ENCODE measurements at regions not wholly inside any gene's neighbourhood (a gene's known extent, or its start where the extent isn't known, plus 50 kb on each side); places are given as distances from the start of the nearest gene placed in this dataset.

DNA sequence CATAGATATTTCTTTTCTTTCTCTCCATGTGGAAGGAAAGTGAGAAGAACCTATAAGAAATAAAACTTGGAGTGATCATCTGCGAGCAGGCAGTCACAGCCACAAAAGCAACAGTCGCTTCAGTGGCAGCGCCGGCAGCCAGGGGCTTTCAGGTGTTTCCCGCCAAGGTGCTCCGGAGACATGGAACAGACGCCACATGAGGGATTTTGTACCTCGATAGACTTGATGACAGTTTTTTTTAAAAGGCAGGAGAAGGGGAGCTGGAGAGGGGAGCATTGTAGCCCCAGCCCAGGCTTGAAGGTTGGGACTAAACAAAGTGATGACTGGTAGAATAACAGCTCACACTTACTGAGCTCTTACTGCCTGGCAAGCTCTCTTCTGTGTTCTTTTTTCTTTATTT is 471.4 kb upstream of the B3GAT1 start:
- H3K9me3 ChIP-seq (ENCODE audit: control insufficient read depth, low read length): no peaks in the 10 kb centered on the region
- H3K4me2 ChIP-seq (ENCODE audit: low read length): no peak overlapping the region
- TF ChIP-seq CTCF (IDR thresholded peaks at IDR 0.05): no peak
- no peak overlapping the region for H3K9ac ChIP-seq
- H3K27ac ChIP-seq: no peak overlapping the region
- H3K79me2 ChIP-seq: no peaks in the 10 kb centered on the region
- H3K4me1 ChIP-seq: no peaks in the 10 kb centered on the region
- no peak overlapping the region for H3K4me3 ChIP-seq (ENCODE audit: low read depth, low read length)
- H2AFZ ChIP-seq: no peak overlapping the region
- H3K36me3 ChIP-seq (ENCODE audit: control insufficient read depth, insufficient read depth, low read length): no peaks in the 10 kb centered on the region
- no peaks in the 10 kb centered on the region for H3K27me3 ChIP-seq (ENCODE audit: control insufficient read depth, insufficient read depth, low read length)

DNA sequence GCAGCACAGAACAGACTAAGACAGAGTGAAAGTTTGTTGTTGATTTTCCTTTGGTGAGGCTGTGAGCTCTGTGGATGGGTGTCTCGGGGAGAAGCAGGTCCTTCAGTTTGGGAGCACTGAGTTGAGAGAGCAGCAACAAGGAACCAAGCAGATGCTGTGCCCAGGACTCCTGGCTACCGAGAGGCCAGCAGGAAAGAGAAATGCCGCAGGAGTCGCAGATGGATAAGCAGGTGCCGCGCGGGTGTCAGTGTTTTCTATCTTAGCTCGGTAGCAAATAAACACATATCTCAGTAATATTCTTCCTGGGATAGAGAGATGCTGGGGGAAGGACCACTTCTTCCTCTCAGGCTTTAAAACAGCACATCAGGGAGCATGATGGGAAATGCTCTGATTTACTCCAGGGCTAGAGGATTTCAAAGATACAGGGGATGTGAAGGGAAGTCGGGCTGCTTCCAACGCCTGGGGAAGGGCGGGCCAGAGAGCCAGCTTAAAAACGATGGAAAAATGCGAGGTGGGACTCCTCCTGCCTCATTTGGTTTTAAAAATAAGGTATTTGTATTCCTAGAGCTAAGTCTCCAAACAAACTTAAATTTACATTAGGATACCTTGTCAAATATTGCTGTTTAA is 470.7 kb upstream of the B3GAT1 start:
- Histone ChIP-seq H3K27me3 (ENCODE audit: control insufficient read depth, insufficient read depth, low read length) (no peaks in the 10 kb centered on the region), H3K4me3 (ENCODE audit: low read depth, low read length) (no peak overlapping the region)

DNA sequence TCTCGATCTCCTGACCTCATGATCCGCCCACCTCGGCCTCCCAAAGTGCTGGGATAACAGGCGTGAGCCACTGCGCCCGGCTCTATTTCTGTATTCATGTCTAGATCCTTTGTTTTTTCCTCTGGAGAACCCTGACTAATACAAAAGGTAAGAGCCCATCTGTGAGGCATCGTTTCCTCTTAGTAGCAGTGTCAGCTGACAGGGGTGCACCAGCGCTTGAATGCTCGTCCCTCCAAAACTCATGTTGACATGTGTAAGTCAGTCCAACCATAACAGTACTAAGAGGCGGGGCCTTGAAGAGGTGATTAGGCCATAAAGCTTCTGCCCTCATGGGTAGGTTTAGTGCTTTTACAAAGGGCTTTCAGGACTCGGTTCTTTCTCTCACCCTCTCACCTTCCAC is 470.1 kb upstream of the B3GAT1 start:
- Histone ChIP-seq H3K36me3 (ENCODE audit: control insufficient read depth, insufficient read depth, low read length) (no peaks in the 10 kb centered on the region), H2AFZ (no peak overlapping the region), H3K4me3 (ENCODE audit: low read depth, low read length) (no peak overlapping the region), H3K9me3 (ENCODE audit: control insufficient read depth, low read length) (no peaks in the 10 kb centered on the region), H3K79me2 (no peaks in the 10 kb centered on the region), H3K27me3 (ENCODE audit: control insufficient read depth, insufficient read depth, low read length) (no peaks in the 10 kb centered on the region), H3K27ac (no peak overlapping the region), H3K4me1 (no peaks in the 10 kb centered on the region), H3K4me2 (ENCODE audit: low read length) (no peak overlapping the region), H3K9ac (no peak overlapping the region)
- no peak for TF ChIP-seq CTCF (IDR thresholded peaks at IDR 0.05)

More for the DNA sequence above, 470.7 kb upstream of the B3GAT1 start:
- Histone ChIP-seq H2AFZ (no peak overlapping the region), H3K9ac (no peak overlapping the region), H3K4me1 (no peaks in the 10 kb centered on the region), H3K79me2 (no peaks in the 10 kb centered on the region), H3K9me3 (ENCODE audit: control insufficient read depth, low read length) (no peaks in the 10 kb centered on the region), H3K27ac (no peak overlapping the region), H3K36me3 (ENCODE audit: control insufficient read depth, insufficient read depth, low read length) (no peaks in the 10 kb centered on the region), H3K4me2 (ENCODE audit: low read length) (no peak overlapping the region)
- TF ChIP-seq CTCF (IDR thresholded peaks at IDR 0.05): no peak

GRCh38 chr11:134880788-134881187 is 468.7 kb upstream of the B3GAT1 start:
- no peaks in the 10 kb centered on the region for H3K79me2 ChIP-seq
- no peak overlapping the region for H3K27ac ChIP-seq
- H3K4me1 ChIP-seq: no peaks in the 10 kb centered on the region
- no peaks in the 10 kb centered on the region for H3K9me3 ChIP-seq (ENCODE audit: control insufficient read depth, low read length)
- no peaks in the 10 kb centered on the region for H3K27me3 ChIP-seq (ENCODE audit: control insufficient read depth, insufficient read depth, low read length)
- no peak for TF ChIP-seq CTCF (IDR thresholded peaks at IDR 0.05)
- H3K4me2 ChIP-seq (ENCODE audit: low read length): no peak overlapping the region
- H3K9ac ChIP-seq: no peak overlapping the region
- H2AFZ ChIP-seq: no peak overlapping the region
- no peak overlapping the region for H3K4me3 ChIP-seq (ENCODE audit: low read depth, low read length)
- no peaks in the 10 kb centered on the region for H3K36me3 ChIP-seq (ENCODE audit: control insufficient read depth, insufficient read depth, low read length)

DNA sequence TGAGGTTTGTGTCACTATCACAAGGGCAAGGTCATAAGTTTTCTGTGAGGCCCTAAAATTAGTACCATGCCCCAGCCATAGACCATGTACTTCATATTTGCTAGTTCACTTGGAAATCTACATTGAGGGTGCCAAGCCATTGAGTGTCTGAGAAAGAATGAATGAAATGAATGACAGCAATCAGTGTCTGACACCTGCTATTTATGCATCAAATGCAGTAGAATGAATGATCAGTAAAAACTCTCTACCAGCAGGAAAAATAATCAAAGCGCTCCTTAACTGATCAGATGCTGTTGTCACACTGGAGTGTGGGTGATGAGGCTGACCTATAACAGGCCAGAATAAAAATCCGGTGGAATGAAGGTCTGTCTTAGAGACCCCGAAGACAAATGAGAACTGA is 467.9 kb upstream of the B3GAT1 start:
- no peaks in the 10 kb centered on the region for H3K9me3 ChIP-seq (ENCODE audit: control insufficient read depth, low read length)
- H3K79me2 ChIP-seq: no peaks in the 10 kb centered on the region
- no peak overlapping the region for H3K4me2 ChIP-seq (ENCODE audit: low read length)
- no peaks in the 10 kb centered on the region for H3K36me3 ChIP-seq (ENCODE audit: control insufficient read depth, insufficient read depth, low read length)
- no peak for TF ChIP-seq CTCF (IDR thresholded peaks at IDR 0.05)
- H3K27me3 ChIP-seq (ENCODE audit: control insufficient read depth, insufficient read depth, low read length): no peaks in the 10 kb centered on the region
- no peak overlapping the region for H3K9ac ChIP-seq
- H2AFZ ChIP-seq: no peak overlapping the region
- H3K27ac ChIP-seq: no peak overlapping the region
- no peaks in the 10 kb centered on the region for H3K4me1 ChIP-seq
- H3K4me3 ChIP-seq (ENCODE audit: low read depth, low read length): no peak overlapping the region

Data from parathyroid adenoma (tissue), 2 donors.